Transverse colon (tissue), 4 donors: ENCODE measurements at regions not wholly inside any gene's neighbourhood (a gene's known extent, or its start where the extent isn't known, plus 50 kb on each side); places are given as distances from the start of the nearest gene placed in this dataset.

Source experiments
- DNase-seq: peaks from one replicate; pipeline ENCODE4 v3.0.0-alpha.2; 2019
- H3K27ac ChIP-seq, 4 donors: fragments of 200-600 bp; sonication (generic); 2 replicates each; pipeline ENCODE4 v1.5.1; 2016 to 2018; ENCODE audit warnings: inconsistent platforms in 4 of 4
- H3K27me3 ChIP-seq: fragments of 200-600 bp; sonication (generic); 2 replicates; pipeline ENCODE4 v1.5.1; 2017; ENCODE audit warnings: inconsistent platforms
- H3K36me3 ChIP-seq, 4 donors: fragments of 200-600 bp; sonication (generic); 2 replicates each; pipeline ENCODE4 v1.5.1; 2017 to 2019; ENCODE audit warnings: inconsistent platforms in 4 of 4
- H3K4me1 ChIP-seq, 4 donors: fragments of 200-600 bp; sonication (generic); 2 replicates each; pipeline ENCODE4 v1.5.1; 2017 to 2020; ENCODE audit warnings: inconsistent platforms in 4 of 4
- H3K4me3 ChIP-seq, 4 donors: fragments of 200-600 bp; sonication (generic); 1 replicate in 1 of 4; 2 replicates in 3 of 4; pipeline versions ENCODE4 v1.5.1 to v1.6.1; 2017 to 2019; ENCODE audit warnings: inconsistent platforms in 4 of 4
- H3K9me3 ChIP-seq, 2 donors: fragments of 200-600 bp; sonication (generic); 2 replicates each; pipeline ENCODE4 v1.5.1; 2017 to 2019; ENCODE audit warnings: inconsistent platforms in 2 of 2
- CTCF ChIP-seq, 5 experiments: fragments of 200-600 bp in 3 of 5; fragments of 450-650 bp in 2 of 5; sonication (generic) in 3 of 5; IDR thresholded peaks; 1 replicate in 2 of 5; 2 replicates in 3 of 5; pipeline ENCODE4 v1.5.1; 2016 to 2017; ENCODE audit warnings: antibody characterized with exemption in 5 of 5, inconsistent platforms in 3 of 5, mild to moderate bottlenecking in 2 of 5, moderate library complexity in 1 of 5
- EP300 ChIP-seq: sonication (generic); formaldehyde crosslinking; IDR thresholded peaks from one replicate; pipeline ENCODE4 v1.6.1; 2017; ENCODE audit warnings: antibody characterized with exemption, low read depth
- POLR2A ChIP-seq: fragments of 450-650 bp; IDR thresholded peaks from one replicate; pipeline ENCODE4 v1.6.1; 2016; ENCODE audit warnings: antibody characterized with exemption, mild to moderate bottlenecking, moderate library complexity
- POLR2AphosphoS5 ChIP-seq, 3 donors: sonication (generic); formaldehyde crosslinking; IDR thresholded peaks; one replicate each; pipeline ENCODE4 v1.6.1; 2016; ENCODE audit warnings: antibody characterized with exemption in 3 of 3
- WGBS, 2 donors: methylation state at CpG; one replicate each; pipeline ENCODE4 v1.1.5; 2018; ENCODE audit warnings: low coverage in 1 of 2; 5-methylcytosine and 5-hydroxymethylcytosine counted together
- in situ Hi-C, 4 donors: fragments of 200-750 bp; cut with MboI; loops; one replicate each; pipeline versions ENCODE4 v1.15.0 to v1.15.1; 2017; ENCODE audit warnings: low sequenced_read_pairs in 3 of 4, low pct_ligation_motif_present in 1 of 4, low pct_unique_long_range_greater_than_20kb in 1 of 4
- intact Hi-C: fragments of 100-400 bp; cut with DNase I; formaldehyde crosslinking; loops from one replicate; pipeline ENCODE4 v1.15.1; 2023; ENCODE audit warnings: low total_unique reads

GRCh38 chr5:3833566-3833965, 237.9 kb downstream of the IRX1 start:
- no peaks in the 10 kb centered on the region for H3K27me3 ChIP-seq
- DNase-seq: no peak
- WGBS, 2 donors: 43 to 78% methylated on average over 2 to 3 of the region's 3 CpGs
- H3K27ac ChIP-seq: no peak overlapping the region
- no peaks in the 10 kb centered on the region for H3K4me1 ChIP-seq
- no peaks in the 10 kb centered on the region for H3K9me3 ChIP-seq
- intact Hi-C loops: no loop called here
- TF ChIP-seq EP300: no peak
- TF ChIP-seq CTCF (IDR thresholded peaks at IDR 0.05): no peak
- no peak for TF ChIP-seq POLR2A
- TF ChIP-seq POLR2AphosphoS5 (IDR thresholded peaks at IDR 0.05): no peak
- H3K36me3 ChIP-seq: no peaks in the 10 kb centered on the region
- in situ Hi-C loops: no loop called here
- no peak overlapping the region for H3K4me3 ChIP-seq

GRCh38 chr5:3835811-3836210, 240.2 kb downstream of the IRX1 start:
- H3K36me3 ChIP-seq: no peaks in the 10 kb centered on the region
- no peak for DNase-seq
- H3K4me1 ChIP-seq: no peaks in the 10 kb centered on the region
- no peak overlapping the region for H3K4me3 ChIP-seq
- WGBS, 2 donors: 56 to 60% methylated on average over 8 of the region's 8 CpGs
- no peaks in the 10 kb centered on the region for H3K27me3 ChIP-seq
- no peak overlapping the region for H3K27ac ChIP-seq
- no peak for TF ChIP-seq CTCF (IDR thresholded peaks at IDR 0.05)
- TF ChIP-seq POLR2AphosphoS5 (IDR thresholded peaks at IDR 0.05): no peak
- no peak for TF ChIP-seq POLR2A
- TF ChIP-seq EP300: no peak
- intact Hi-C loops: no loop called here
- in situ Hi-C loops: no loop called here
- no peaks in the 10 kb centered on the region for H3K9me3 ChIP-seq

- 34 to 46% methylated on average over 2 of the region's 2 CpGs for WGBS, 2 donors
- Histone ChIP-seq H3K4me1 (no peaks in the 10 kb centered on the region), H3K27ac (no peak overlapping the region), H3K4me3 (no peak overlapping the region), H3K36me3 (no peaks in the 10 kb centered on the region), H3K27me3 (no peaks in the 10 kb centered on the region), H3K9me3 (no peaks in the 10 kb centered on the region)
- in situ Hi-C loops (no loop called here), intact Hi-C loops (no loop called here)
- TF ChIP-seq CTCF (IDR thresholded peaks at IDR 0.05) (no peak), POLR2AphosphoS5 (IDR thresholded peaks at IDR 0.05) (no peak), EP300 (no peak), POLR2A (no peak)
- DNase-seq: no peak
Observed at GRCh38 chr5:3836528-3836927, 240.9 kb downstream of the IRX1 start.

GRCh38 chr5:3837506-3837905, 241.9 kb downstream of the IRX1 start:
- H3K4me3 ChIP-seq: no peak overlapping the region
- no peak for DNase-seq
- no peak overlapping the region for H3K27ac ChIP-seq
- in situ Hi-C loops: no loop called here
- no peaks in the 10 kb centered on the region for H3K4me1 ChIP-seq
- no peaks in the 10 kb centered on the region for H3K27me3 ChIP-seq
- no peaks in the 10 kb centered on the region for H3K9me3 ChIP-seq
- WGBS, 2 donors: 51 to 55% methylated on average over 3 to 4 of the region's 4 CpGs
- intact Hi-C loops: no loop called here
- no peaks in the 10 kb centered on the region for H3K36me3 ChIP-seq
- TF ChIP-seq CTCF (IDR thresholded peaks at IDR 0.05) (no peak), POLR2AphosphoS5 (IDR thresholded peaks at IDR 0.05) (no peak), POLR2A (no peak), EP300 (no peak)
